Posterior cingulate gyrus (tissue), 11 donors: ENCODE measurements at regions not wholly inside any gene's neighbourhood (a gene's known extent, or its start where the extent isn't known, plus 50 kb on each side); places are given as distances from the start of the nearest gene placed in this dataset.
"Not testable (repeated sequence)": the region's sequence is repeated elsewhere in the genome, so short reads cannot be mapped to it uniquely, and the experiment has no call there.

Experiments used
- DNase-seq, 10 donors: peaks; one replicate each; pipeline versions ENCODE4 v3.0.0 to v3.0.0-alpha.2; 2020 to 2021; ENCODE audit warnings: mixed read lengths in 3 of 10
- intact Hi-C: fragments of 100-400 bp; cut with DNase I; formaldehyde crosslinking; loops from one replicate; pipeline ENCODE4 v1.15.1; 2023

DNA sequence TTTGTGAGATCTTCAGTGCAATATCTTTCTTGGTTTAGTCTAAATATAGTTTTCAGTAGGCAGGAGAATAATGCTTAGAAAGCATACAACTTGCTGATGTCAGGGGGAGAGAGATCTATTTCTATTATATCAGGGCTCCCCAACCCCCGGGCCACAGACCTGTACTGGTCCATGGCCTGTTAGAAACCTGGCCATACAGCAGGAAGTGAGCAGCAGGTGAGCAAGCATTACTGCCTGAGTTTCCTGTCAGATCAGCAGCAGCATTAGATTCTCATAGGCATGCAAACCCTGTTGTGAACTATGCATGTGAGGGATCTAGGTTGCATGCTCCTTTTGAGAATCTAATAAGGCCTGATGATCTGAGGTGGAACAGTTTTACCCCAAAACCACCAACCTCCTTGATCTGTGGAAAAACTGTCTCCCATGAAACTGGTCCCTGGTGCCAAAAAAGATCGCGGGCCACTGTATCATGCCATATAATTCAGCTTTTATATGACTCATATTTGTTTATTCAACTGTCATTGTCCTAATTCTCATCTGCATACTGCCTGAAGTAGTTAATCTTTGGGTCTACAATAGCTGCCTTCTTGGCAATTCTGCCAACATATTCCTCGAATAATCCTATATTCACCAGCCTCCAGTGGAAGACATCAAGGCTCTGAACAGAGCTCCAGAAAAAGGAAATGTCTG lies 163.6 kb upstream of the DYRK2 start:
- peak in 1 of 10 donors; percentile 63 for DNase-seq
- intact Hi-C loops = no loop called here

DNA sequence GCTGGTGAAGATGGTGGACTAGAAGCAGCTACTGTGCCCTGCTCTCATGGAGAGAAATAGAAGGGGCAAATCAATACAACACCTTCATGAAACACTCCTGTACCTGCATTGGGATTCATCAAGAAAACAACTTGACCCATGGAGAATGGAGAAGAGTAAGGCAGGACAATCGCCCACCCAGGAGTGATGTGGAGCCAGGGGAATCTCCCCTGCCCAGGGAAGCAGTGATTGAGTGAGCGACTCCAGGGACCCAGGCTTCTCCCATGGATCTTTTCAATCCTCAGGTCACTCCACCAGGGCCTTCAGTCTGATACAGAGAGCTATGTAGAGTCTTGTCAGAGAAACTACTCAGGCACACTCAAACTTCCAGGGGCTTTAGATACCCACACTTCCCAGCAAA lies 161.9 kb upstream of the DYRK2 start:
- DNase-seq = peak in 1 of 10 donors; percentile 50
- intact Hi-C loops = no loop called here

DNA sequence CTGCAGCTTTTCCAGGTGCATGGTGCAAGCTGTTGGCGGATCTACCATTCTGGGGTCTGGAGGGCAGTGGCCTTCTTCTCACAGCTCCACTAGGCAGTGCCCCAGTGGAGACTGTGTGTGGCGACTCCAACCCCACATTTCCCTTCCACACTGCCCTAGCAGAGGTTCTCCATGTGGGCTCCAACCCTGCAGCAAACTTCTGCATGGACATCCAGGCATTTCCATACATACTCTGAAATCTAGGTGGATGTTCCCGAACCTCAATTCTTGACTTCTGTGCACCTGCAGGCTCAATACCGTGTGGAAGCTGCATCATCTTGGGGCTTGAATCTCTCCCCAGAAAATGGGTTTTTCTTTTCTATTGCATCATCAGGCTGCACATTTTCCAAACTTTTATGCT lies 160.2 kb upstream of the DYRK2 start:
- DNase-seq, intact Hi-C loops: not testable (repeated sequence)

DNA sequence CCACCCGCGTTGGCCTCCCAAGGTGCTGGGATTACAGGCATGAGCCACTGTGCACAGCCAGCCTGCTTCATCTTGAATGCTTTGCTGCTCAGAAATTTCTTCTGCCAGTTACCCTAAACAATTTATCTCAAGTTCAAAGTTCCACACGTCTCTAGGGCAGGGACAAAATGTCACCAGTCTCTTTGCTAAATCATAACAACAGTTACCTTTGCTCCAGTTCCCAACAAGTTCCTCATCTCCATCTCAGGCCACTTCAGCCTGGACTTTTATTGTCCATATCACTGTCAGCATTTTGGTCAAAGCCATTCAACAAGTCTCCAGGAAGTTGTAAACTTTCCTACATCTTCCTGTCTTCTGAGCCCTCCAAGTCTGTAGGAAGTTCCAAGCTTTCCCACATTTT lies 159.5 kb upstream of the DYRK2 start:
- intact Hi-C loops = no loop called here
- no peak for DNase-seq

DNA sequence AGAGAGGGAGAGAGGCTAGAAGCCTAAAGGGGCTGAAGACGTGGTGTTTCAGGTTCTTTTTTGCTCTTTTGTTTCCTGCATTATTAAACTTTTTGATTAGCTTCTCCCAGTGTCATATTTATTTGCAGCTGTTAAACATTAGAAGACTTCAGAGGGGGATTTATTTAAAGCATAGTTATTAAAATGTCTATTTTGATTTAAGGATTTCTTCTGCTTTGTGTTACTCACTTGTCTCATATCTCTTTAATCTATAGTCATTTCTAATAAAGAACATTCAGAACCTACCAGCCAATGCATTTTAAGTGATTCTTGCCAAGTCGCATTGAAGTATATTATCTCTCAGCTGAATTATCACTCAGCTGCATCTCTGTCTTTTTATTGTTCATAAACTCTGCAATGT lies 152.0 kb upstream of the DYRK2 start:
- intact Hi-C loops = no loop called here

DNA sequence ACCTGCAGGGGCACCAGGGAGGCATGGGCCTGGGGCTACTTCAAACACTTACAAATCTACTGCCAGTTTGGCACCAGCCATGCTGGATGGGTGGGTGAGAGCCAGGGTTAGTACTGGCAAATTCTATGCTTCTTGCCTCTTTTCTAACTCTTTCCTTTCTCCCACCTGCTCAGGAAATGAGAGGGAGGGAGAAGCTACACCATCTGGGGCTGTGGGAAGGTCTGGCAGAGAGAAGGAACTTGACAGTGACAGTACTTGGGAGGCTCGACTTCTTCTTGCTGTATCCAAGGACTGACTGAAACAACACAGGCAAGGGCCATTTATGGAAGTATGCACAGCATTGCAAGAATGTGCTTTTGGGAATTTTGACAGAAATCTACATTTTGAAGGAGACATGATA lies 149.6 kb upstream of the DYRK2 start:
- intact Hi-C loops = no loop called here
- DNase-seq = peak in 4 of 10 donors; percentile 14 to 85 (median 53)

More for the DNA sequence above, 152.0 kb upstream of the DYRK2 start:
- DNase-seq = no peak

DNA sequence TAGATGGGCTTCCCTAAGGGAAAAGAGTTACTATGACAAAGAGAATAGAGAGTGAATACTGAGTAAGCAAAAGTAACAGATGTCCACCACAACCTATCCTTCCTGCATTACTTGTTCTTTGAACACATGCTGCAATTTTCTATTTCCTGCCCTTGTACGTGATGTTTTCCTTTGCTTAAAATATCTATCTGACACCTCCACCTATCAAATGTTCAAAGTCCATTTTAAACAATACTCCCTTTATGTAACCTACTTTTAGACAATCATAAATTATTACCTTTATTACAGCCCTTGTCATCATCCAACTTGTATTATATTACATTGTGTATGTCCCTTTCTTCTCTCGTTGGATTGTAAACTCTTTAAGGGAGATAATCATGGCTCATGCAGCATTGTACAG lies 147.2 kb upstream of the DYRK2 start:
- intact Hi-C loops = no loop called here
- no peak for DNase-seq

DNA sequence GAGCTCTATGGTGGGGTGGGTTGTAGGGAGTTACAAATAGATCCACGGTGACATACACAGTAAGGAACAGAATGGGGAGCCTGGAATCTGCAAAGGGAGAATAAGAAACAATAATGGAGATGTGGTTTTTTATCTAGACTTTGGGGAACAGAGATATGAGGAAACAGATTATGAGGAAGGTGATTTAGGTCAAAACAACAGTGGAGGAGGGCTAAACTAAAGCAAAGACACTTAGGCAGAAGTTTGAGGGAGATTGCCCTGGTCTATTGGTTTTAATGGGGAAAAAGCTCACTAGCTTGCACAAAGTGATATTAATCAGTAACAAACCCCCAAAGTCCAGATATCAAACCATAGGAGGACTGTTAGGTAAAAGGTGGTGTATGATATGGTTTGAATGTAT lies 144.5 kb upstream of the DYRK2 start:
- DNase-seq = no peak
- intact Hi-C loops = no loop called here

DNA sequence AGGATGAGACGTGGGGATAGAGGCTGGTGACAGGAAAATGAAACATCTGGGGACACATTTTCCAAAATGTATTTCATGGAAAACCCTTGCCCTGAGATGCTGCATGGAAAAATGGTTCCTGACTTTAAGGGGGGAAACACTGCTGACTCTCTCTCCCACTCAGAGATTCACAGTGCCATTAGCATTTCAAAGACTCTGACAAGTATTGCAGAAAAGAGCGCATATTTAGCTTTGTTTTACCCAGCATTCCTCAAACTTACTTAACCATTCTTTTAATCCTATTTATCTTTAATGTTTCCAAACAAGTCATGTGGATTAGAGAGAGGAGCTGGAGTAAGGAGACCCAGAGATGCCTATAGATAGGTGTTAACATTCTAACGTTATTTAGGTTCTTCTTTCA lies 141.8 kb upstream of the DYRK2 start:
- intact Hi-C loops = no loop called here
- DNase-seq = no peak

DNA sequence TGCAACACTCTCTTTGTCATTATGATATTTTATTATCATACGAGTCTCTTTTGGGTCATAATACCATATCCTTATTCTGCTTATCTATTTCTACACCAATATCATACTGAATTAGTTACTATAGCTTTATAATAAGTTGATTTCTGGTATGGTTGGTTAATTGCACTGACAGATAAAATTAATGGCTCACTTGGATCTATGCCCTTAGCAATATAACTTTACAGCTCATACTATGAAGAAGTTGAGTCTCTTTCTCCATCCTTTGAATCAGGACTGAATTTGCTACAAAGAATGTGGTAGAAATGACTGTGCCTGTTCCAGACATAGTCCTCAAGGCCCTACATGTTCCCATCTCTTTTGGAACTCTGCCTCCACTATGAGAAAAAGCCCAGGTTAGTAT lies 139.7 kb upstream of the DYRK2 start:
- intact Hi-C loops = no loop called here
- DNase-seq = no peak

DNA sequence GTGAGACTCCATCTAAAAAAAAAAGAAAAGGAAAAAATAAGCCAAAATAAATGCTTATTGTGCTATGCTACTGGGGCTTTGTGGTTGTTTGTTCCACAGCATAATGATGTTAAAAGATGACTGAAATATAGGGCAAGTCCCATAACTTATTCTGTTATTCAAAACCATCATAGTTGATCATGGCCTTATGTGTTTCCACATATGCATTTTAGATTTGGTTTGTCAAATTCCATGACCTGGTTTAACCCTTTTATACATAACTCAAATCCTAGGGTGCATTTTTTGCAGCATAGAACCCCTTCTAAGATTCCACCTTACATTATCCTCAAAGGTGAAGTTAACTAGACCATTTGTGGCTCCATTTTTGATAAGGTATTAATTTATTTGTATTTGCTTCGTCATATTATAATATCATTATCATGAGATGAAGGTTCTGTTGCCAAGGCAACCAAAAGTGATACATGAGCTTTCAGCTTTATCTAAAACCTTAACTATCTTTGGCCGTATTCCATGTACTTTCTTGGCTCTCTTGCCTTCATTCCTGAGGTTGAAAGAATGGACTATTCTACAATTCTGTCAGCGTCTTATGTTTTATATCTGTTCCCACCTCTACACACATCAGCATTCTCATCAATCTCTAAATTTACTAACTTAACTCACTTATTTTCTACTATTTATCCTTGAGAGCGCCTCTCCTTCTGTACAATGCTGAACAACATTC lies 138.7 kb upstream of the DYRK2 start:
- intact Hi-C loops = no loop called here
- no peak for DNase-seq

DNA sequence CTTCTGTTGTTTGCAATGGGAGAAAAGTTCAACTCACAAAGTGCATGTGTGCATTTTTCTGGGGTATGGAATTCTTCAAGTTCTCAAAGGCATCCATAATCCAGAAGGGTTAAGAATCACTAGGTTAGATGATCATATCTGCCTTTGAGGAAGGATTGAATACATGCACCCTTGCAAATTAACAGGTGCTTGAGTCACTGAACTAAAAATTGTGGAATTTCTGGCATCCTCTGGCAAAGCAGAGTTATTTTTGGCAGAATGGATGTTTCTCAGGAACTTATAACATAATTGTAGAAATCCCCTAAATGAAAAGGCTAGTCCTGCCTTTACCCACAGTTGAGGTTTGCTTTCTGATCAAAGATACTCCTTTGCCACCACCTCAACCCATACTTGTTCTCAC lies 136.5 kb upstream of the DYRK2 start:
- intact Hi-C loops = no loop called here
- no peak for DNase-seq

DNA sequence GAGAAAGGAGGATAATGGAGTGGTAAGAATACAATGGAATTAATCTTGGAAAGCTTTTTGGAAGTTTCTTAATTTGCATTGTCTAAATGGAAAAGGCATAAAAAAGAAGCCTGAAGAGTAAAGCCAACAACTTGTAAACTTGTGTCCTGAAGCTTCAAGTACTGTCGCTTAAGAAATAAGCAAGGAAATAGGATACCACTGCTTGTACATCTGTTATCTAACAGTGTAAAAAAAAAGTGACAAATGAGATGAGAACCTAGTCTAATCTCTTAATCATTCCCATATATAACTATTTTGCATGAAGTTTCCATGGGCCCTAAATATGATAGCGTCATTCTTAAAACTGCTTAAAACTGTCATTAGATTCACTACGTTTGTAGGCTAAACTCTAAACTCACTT lies 134.0 kb upstream of the DYRK2 start:
- DNase-seq = no peak
- intact Hi-C loops = no loop called here

DNA sequence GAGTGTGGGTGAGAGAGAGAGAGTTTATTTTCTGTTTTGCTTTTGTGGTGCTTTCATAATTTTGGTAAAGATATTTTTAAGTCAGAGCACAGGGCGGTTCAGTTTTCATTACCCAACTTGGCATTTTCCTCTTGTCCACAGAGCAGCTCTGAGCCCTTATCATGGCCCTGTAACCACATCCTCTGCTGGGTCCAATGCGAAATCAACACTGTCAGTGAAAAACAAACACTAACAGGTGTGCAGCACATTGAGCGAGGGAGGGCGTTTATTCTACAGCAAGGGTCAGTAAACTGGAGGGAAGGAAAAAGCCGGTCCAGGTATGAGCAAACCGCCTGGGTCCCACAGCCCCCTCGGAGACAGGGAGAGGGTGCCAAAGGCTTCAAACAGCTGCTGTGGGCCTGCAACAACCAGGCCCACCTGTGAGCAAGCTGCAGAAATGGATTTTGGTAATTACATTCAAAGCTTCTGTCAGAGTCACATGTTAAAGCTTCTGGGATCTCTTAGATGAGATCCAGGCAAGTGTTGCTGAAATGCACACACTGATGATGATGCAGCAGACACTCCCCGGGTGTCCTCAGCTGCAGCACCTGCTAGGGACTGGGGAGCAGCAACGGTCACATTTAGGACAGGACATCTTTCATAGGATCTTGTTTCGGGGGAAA lies 132.7 kb upstream of the DYRK2 start:
- no peak for DNase-seq

DNA sequence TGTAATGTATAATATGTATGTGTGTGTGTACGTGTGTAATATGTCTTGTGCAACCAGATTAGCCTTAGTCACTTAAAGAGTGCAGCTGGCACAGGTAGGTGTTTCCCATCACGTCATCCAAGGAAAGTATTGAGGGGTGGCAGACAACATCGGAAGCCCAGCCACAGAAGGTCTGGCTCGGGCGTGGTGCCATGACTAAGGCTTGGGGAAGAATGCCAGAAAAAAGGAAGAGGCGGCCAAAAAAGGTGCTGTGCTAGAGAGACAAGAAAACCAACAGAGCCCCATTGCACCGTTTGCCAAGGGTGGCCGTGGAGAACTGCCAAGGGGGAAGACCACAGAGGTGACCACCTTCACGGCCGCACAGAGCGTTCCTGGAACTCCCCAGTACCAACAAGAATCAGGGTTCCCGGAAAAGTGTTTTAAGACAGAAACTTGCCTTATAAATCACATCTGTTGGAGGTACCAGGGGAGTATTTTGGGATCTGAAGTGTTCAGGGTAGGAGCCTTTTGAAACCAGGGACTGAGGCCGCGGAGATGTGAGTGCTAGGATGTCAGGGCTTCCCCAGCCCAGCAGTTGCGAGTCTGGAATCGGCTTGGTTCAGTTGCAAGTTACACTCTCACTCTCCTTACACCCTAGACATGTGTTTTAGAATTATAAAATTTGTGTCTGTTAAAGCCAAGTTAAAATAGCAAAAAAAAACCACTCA lies 131.2 kb upstream of the DYRK2 start:
- peak in 4 of 10 donors; percentile 16 to 80 (median 48) for DNase-seq
- intact Hi-C loops = no loop called here

More for the DNA sequence above, 132.7 kb upstream of the DYRK2 start:
- intact Hi-C loops = no loop called here

DNA sequence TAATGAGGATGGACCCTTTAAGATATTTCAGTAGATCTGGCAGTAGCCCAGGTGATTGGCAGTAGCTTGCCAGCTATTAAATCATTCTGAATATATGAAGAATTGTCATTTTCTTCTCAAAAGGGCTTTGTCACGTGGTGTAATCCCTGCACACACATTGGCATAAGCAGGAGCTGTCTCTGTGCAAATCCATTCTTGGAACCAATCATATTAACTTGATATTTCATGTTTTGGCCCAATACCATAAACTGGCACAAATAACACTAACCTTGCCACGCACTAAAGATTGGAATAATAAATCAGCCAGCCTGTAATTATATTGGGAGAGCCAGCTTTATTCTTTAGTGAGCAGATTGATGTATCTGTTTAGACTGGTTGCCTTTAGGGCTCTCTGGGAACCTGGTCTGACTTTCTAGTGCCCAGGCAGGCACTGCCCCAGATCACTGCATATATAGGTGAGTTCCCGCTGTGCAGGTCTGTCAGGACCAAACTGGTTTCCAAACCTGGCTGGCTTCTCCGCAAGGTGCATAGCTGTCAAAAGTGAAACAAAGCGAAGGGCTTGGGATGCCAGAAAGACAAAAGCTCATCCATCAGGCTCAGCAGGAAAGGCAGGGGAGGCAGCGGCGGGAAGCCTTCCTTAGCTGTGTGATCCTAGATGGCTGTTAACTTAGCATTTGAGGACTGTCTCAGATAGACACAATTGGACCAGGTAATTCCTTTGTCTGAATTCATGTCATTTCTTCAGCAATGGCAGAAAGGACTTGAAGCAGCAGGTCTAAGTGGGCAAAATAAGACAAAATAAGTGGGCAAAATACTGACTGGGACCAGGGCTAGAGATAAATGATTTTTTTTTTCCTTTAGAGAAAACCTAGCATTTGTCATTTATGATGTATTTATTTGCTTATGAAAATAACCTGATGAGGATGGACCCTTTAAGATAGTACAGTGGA lies 128.8 kb upstream of the DYRK2 start:
- DNase-seq = no peak
- intact Hi-C loops = no loop called here

DNA sequence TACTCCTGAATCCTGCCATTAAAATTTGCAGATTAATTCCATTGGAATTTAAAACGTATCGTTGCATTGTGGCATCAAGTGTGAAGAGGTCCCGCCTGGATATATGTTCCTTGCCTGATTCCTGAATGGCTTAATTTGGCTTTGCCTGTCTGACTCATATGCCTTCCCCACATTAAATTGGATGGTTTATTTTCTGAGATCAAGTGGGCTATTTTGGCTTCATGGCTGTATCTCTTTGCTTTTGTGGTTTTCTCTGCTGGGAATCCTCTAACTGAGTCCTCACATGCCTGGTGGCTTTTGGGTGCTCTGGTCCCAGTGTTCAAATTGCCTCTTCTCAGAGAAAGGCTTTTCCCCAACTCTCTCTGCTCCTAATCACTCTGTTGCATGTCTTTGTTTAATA lies 127.9 kb upstream of the DYRK2 start:
- intact Hi-C loops = no loop called here
- DNase-seq = no peak

DNA sequence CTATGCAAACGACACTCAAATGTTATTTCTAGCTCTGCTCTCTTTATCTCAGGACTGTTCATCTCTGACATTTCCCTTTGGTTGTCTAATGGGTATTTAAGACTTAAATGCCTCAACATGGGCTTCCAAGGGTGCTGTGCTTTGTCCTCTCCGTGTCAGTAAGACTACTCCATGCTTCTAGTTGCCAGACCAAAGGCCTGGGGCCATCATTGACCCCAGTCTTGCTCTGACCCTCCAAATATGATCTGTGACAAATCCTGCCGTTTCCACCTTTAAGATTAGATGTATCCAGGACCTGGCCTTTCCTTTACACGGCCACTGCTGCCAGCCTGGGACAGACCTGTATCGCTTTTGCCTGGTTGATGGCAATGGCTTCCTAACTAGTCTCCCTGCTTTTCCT lies 126.3 kb upstream of the DYRK2 start:
- no peak for DNase-seq
- intact Hi-C loops = no loop called here

DNA sequence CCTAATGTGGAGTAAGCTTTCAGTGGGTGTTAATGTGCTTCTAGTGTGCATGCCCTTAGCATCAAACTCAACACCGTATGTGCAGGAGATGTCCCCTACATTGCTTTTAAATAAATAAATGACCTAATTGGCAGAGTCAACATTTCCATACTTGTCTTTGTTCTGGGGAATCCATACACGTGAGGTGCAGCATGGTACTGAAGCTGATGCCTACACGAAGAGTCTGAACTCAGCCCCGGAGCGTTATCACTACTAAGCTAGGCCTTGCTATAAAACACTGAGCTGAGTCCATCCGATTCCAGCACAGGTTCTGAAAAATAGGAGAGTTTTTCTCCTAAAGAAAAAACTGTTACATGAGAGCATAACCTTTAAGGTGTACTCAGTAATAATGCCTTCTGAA lies 125.0 kb upstream of the DYRK2 start:
- no peak for DNase-seq
- intact Hi-C loops = no loop called here
